ENCODE measurements at regions not wholly inside any gene's neighbourhood (a gene's known extent, or its start where the extent isn't known, plus 50 kb on each side); places are given as distances from the start of the nearest gene placed in this dataset.

DNA sequence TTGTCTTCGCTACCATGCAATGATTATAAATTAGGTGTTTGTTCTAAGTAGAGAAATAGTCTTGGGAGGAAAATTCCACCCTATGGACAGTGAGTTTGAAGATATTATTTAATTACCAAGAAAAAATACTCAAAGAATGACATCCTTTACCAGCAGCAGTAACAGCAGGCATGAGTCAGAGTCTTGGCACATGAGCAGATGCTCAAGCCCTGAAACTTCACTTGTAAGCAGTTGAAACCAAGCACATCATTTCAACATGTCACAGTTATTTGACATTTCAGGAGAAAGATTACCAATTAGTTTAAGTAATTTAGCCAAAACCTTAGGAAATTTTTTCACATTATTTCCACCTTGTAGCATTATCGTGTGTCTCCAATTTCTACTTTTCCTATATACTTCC, 99.2 kb downstream of the C12orf50 start:
- TF ChIP-seq POLR2A (IDR thresholded peaks at IDR 0.05) (no peak), POLR2AphosphoS5 (IDR thresholded peaks at IDR 0.05) (no peak)
- TF ChIP-seq, protein P1, sequence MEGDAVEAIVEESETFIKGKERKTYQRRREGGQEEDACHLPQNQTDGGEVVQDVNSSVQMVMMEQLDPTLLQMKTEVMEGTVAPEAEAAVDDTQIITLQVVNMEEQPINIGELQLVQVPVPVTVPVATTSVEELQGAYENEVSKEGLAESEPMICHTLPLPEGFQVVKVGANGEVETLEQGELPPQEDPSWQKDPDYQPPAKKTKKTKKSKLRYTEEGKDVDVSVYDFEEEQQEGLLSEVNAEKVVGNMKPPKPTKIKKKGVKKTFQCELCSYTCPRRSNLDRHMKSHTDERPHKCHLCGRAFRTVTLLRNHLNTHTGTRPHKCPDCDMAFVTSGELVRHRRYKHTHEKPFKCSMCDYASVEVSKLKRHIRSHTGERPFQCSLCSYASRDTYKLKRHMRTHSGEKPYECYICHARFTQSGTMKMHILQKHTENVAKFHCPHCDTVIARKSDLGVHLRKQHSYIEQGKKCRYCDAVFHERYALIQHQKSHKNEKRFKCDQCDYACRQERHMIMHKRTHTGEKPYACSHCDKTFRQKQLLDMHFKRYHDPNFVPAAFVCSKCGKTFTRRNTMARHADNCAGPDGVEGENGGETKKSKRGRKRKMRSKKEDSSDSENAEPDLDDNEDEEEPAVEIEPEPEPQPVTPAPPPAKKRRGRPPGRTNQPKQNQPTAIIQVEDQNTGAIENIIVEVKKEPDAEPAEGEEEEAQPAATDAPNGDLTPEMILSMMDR (IDR thresholded peaks at IDR 0.05), result no peak

Data from transverse colon (tissue), 4 donors.